ENCODE measurements at regions not wholly inside any gene's neighbourhood (a gene's known extent, or its start where the extent isn't known, plus 50 kb on each side); places are given as distances from the start of the nearest gene placed in this dataset.

- TF ChIP-seq CHD7 (IDR thresholded peaks at IDR 0.05; ENCODE audit: insufficient replicate concordance, low read length) (no peak), SP4 (IDR thresholded peaks at IDR 0.05; ENCODE audit: low read length) (no peak), SIX5 (IDR thresholded peaks at IDR 0.05; ENCODE audit: low read depth, low read length) (no peak), POLR2AphosphoS5 (IDR thresholded peaks at IDR 0.05; ENCODE audit: low read depth, low read length) (no peak), RXRA (IDR thresholded peaks at IDR 0.05; ENCODE audit: insufficient read depth, low read depth, low read length) (no peak)
These were observed 71.3 kb upstream of the LRRN2 start (continued) for GRCh38 chr1:204756811-204757210.
